ENCODE measurements at regions not wholly inside any gene's neighbourhood (a gene's known extent, or its start where the extent isn't known, plus 50 kb on each side); places are given as distances from the start of the nearest gene placed in this dataset.
A peak's percentile ranks its signal among the peaks of the same experiment; 100 is the strongest.
"Not testable (repeated sequence)": the region's sequence is repeated elsewhere in the genome, so short reads cannot be mapped to it uniquely, and the experiment has no call there.

- Mint-ChIP-seq H3K27me3 (no peaks in the 10 kb centered on the region), H3K9me3 (peaks cover 0 to 5% (median 0%) of the 10 kb centered on the region in 3 donors), H3K4me3 (peak overlapping the region in 1 of 4 donors; percentile 9), H3K4me1 (no peaks in the 10 kb centered on the region), H3K27ac (peak overlapping the region in 1 of 3 donors; percentile 7), H3K36me3 (no peaks in the 10 kb centered on the region)
Measured at GRCh38 chr14:98204139-98204538, 1067.9 kb downstream of the BCL11B start.

- Mint-ChIP-seq H3K36me3 (no peaks in the 10 kb centered on the region), H3K4me3 (no peak overlapping the region), H3K9me3 (peaks cover 0 to 11% (median 0%) of the 10 kb centered on the region in 3 donors), H3K27me3 (no peaks in the 10 kb centered on the region), H3K27ac (no peak overlapping the region), H3K4me1 (peaks cover 0 to 2% (median 0%) of the 10 kb centered on the region in 3 donors)
Measured at GRCh38 chr14:98207415-98207814, 1064.6 kb downstream of the BCL11B start.

GRCh38 chr14:98208211-98208611, 1063.8 kb downstream of the BCL11B start:
- Mint-ChIP-seq H3K27ac (peak overlapping the region in 1 of 3 donors; percentile 46), H3K36me3 (no peaks in the 10 kb centered on the region), H3K4me3 (peak overlapping the region in 1 of 4 donors; percentile 21), H3K27me3 (no peaks in the 10 kb centered on the region), H3K9me3 (peaks cover 0 to 7% (median 0%) of the 10 kb centered on the region in 3 donors), H3K4me1 (peaks cover 0 to 2% (median 0%) of the 10 kb centered on the region in 3 donors)

- Mint-ChIP-seq H3K27ac (no peak overlapping the region), H3K36me3 (no peaks in the 10 kb centered on the region), H3K4me1 (peaks cover 0 to 2% (median 0%) of the 10 kb centered on the region in 3 donors), H3K9me3 (peaks cover 0 to 7% (median 0%) of the 10 kb centered on the region in 3 donors), H3K27me3 (no peaks in the 10 kb centered on the region), H3K4me3 (no peak overlapping the region)
Measured at GRCh38 chr14:98208943-98209342, 1063.1 kb downstream of the BCL11B start.

GRCh38 chr14:98210045-98210672, 1061.8 kb downstream of the BCL11B start:
- H3K4me1 Mint-ChIP-seq, result peaks cover 0 to 2% (median 0%) of the 10 kb centered on the region in 3 donors
- H3K4me3 Mint-ChIP-seq, result peak overlapping the region in 1 of 4 donors; percentile 49
- peaks cover 0 to 7% (median 0%) of the 10 kb centered on the region in 3 donors for H3K9me3 Mint-ChIP-seq
- H3K27me3 Mint-ChIP-seq, result no peaks in the 10 kb centered on the region
- peak overlapping the region in 2 of 3 donors; percentile 63 to 66 for H3K27ac Mint-ChIP-seq
- no peaks in the 10 kb centered on the region for H3K36me3 Mint-ChIP-seq

- H3K27ac Mint-ChIP-seq, result no peak overlapping the region
Measured at GRCh38 chr14:98217530-98217929, 1054.5 kb downstream of the BCL11B start.

GRCh38 chr14:98218218-98218617, 1053.8 kb downstream of the BCL11B start:
- H3K36me3 Mint-ChIP-seq, result no peaks in the 10 kb centered on the region
- no peak overlapping the region for H3K4me3 Mint-ChIP-seq
- no peak overlapping the region for H3K27ac Mint-ChIP-seq

More at GRCh38 chr14:98217530-98217929, 1054.5 kb downstream of the BCL11B start:
- peaks cover 0 to 3% (median 0%) of the 10 kb centered on the region in 3 donors for H3K9me3 Mint-ChIP-seq
- no peak overlapping the region for H3K4me3 Mint-ChIP-seq
- no peaks in the 10 kb centered on the region for H3K36me3 Mint-ChIP-seq
- H3K27me3 Mint-ChIP-seq, result no peaks in the 10 kb centered on the region
- no peaks in the 10 kb centered on the region for H3K4me1 Mint-ChIP-seq

GRCh38 chr14:98219638-98220037, 1052.4 kb downstream of the BCL11B start:
- H3K4me3 Mint-ChIP-seq, result no peak overlapping the region
- no peaks in the 10 kb centered on the region for H3K36me3 Mint-ChIP-seq
- no peaks in the 10 kb centered on the region for H3K4me1 Mint-ChIP-seq
- no peaks in the 10 kb centered on the region for H3K27me3 Mint-ChIP-seq
- H3K9me3 Mint-ChIP-seq, result peaks cover 0 to 4% (median 3%) of the 10 kb centered on the region in 3 donors
- no peak overlapping the region for H3K27ac Mint-ChIP-seq

More at GRCh38 chr14:98218218-98218617, 1053.8 kb downstream of the BCL11B start:
- Mint-ChIP-seq H3K27me3 (no peaks in the 10 kb centered on the region), H3K4me1 (no peaks in the 10 kb centered on the region), H3K9me3 (peaks cover 0 to 4% (median 3%) of the 10 kb centered on the region in 3 donors)

GRCh38 chr14:98223106-98223505, 1048.9 kb downstream of the BCL11B start:
- Mint-ChIP-seq H3K9me3 (peaks cover 1 to 4% (median 2%) of the 10 kb centered on the region in 3 donors), H3K36me3 (no peaks in the 10 kb centered on the region), H3K4me1 (no peaks in the 10 kb centered on the region), H3K4me3 (no peak overlapping the region), H3K27me3 (no peaks in the 10 kb centered on the region), H3K27ac (peak overlapping the region in 2 of 3 donors; percentile 62 to 86)

- H3K36me3 Mint-ChIP-seq, H3K9me3 Mint-ChIP-seq, H3K4me1 Mint-ChIP-seq, H3K27me3 Mint-ChIP-seq, H3K4me3 Mint-ChIP-seq: not testable (repeated sequence)
- H3K27ac Mint-ChIP-seq, result peak overlapping the region in 1 of 3 donors; percentile 86
Measured at GRCh38 chr14:98223710-98224109, 1048.3 kb downstream of the BCL11B start.

- Mint-ChIP-seq H3K4me1 (no peaks in the 10 kb centered on the region), H3K4me3 (no peak overlapping the region), H3K27ac (no peak overlapping the region), H3K9me3 (peaks cover 2 to 4% (median 3%) of the 10 kb centered on the region in 3 donors), H3K36me3 (no peaks in the 10 kb centered on the region), H3K27me3 (no peaks in the 10 kb centered on the region)
Measured at GRCh38 chr14:98226411-98226810, 1045.6 kb downstream of the BCL11B start.

- no peaks in the 10 kb centered on the region for H3K36me3 Mint-ChIP-seq
- H3K9me3 Mint-ChIP-seq, result peaks cover 2 to 5% (median 4%) of the 10 kb centered on the region in 3 donors
- H3K4me3 Mint-ChIP-seq, result peak overlapping the region in 1 of 4 donors; percentile 47
- no peaks in the 10 kb centered on the region for H3K4me1 Mint-ChIP-seq
- H3K27me3 Mint-ChIP-seq, result no peaks in the 10 kb centered on the region
- H3K27ac Mint-ChIP-seq, result peak overlapping the region in 1 of 3 donors; percentile 83
Measured at GRCh38 chr14:98227000-98227726, 1044.8 kb downstream of the BCL11B start.

GRCh38 chr14:98227727-98228111, 1044.3 kb downstream of the BCL11B start:
- H3K4me1 Mint-ChIP-seq, result no peaks in the 10 kb centered on the region
- H3K27ac Mint-ChIP-seq, result peak overlapping the region in 1 of 3 donors; percentile 83
- H3K27me3 Mint-ChIP-seq, result no peaks in the 10 kb centered on the region
- peaks cover 4 to 5% (median 4%) of the 10 kb centered on the region in 3 donors for H3K9me3 Mint-ChIP-seq
- H3K36me3 Mint-ChIP-seq, result no peaks in the 10 kb centered on the region
- no peak overlapping the region for H3K4me3 Mint-ChIP-seq

- Mint-ChIP-seq H3K36me3 (peaks cover 1% of the 10 kb centered on the region), H3K27me3 (no peaks in the 10 kb centered on the region), H3K27ac (peak overlapping the region in 1 of 3 donors; percentile 60), H3K4me1 (no peaks in the 10 kb centered on the region), H3K9me3 (peaks cover 2 to 16% (median 7%) of the 10 kb centered on the region in 3 donors), H3K4me3 (no peak overlapping the region)
Measured at GRCh38 chr14:98229656-98230366, 1042.2 kb downstream of the BCL11B start.

GRCh38 chr14:98230411-98230810, 1041.6 kb downstream of the BCL11B start:
- no peaks in the 10 kb centered on the region for H3K27me3 Mint-ChIP-seq
- no peak overlapping the region for H3K27ac Mint-ChIP-seq
- H3K36me3 Mint-ChIP-seq, result peaks cover 1% of the 10 kb centered on the region
- peaks cover 4 to 16% (median 7%) of the 10 kb centered on the region in 3 donors for H3K9me3 Mint-ChIP-seq
- H3K4me3 Mint-ChIP-seq, result no peak overlapping the region
- no peaks in the 10 kb centered on the region for H3K4me1 Mint-ChIP-seq
